Adipocyte (in vitro differentiated cells): ENCODE measurements at regions not wholly inside any gene's neighbourhood (a gene's known extent, or its start where the extent isn't known, plus 50 kb on each side); places are given as distances from the start of the nearest gene placed in this dataset.

Source experiments
- DNase-seq: peaks from one replicate; pipeline ENCODE4 v3.0.0-alpha.2; 2015; ENCODE audit warnings: low read depth
- H3K27me3 ChIP-seq: replicated peaks from 2 replicates; pipeline ENCODE4 v1.7.0; 2013; ENCODE audit warnings: mild to moderate bottlenecking, low read length, moderate library complexity; ENCODE audit not compliant: control insufficient read depth, insufficient read depth
- H3K36me3 ChIP-seq: 2 replicates; pipeline ENCODE4 v1.7.0; 2013; ENCODE audit warnings: low read length, mild to moderate bottlenecking, moderate library complexity; ENCODE audit not compliant: control insufficient read depth, insufficient read depth, severe bottlenecking
- H3K4me1 ChIP-seq: 2 replicates; pipeline ENCODE4 v1.7.0; 2013; ENCODE audit warnings: mild to moderate bottlenecking, low read length, moderate library complexity; ENCODE audit not compliant: control insufficient read depth, insufficient read depth
- H3K4me3 ChIP-seq: 2 replicates; pipeline ENCODE4 v1.7.0; 2013; ENCODE audit warnings: mild to moderate bottlenecking, low read length, moderate library complexity
- H3K9ac ChIP-seq: 2 replicates; pipeline ENCODE4 v1.7.0; 2013; ENCODE audit warnings: mild to moderate bottlenecking, low read length, moderate library complexity
- H3K9me3 ChIP-seq: 2 replicates; pipeline ENCODE4 v1.7.0; 2013; ENCODE audit warnings: mild to moderate bottlenecking, low read length, moderate library complexity; ENCODE audit not compliant: control insufficient read depth

DNA sequence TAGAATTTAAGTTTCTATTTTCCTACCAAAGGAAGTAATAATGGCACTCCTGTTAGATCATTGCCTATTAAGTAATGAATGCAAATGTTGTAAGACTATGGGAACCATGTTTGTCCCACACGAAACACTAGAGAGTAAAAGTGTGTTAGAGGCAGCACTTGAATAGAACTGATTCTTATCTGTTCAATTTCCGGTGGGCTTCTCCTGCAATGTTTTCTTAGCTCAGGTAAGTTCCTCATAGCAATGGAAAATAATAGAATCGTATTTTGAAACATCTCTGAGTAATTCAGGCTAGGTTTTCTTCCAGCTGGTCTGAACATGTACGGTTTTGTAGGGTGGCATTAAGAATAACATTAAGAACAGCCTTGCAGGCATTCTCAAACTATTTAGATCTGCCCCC, 145.3 kb upstream of the LIPC start:
- H3K9ac ChIP-seq = no peak overlapping the region
- H3K9me3 ChIP-seq = no peaks in the 10 kb centered on the region
- no peak overlapping the region for H3K4me3 ChIP-seq
- H3K27me3 ChIP-seq = no peaks in the 10 kb centered on the region
- no peaks in the 10 kb centered on the region for H3K36me3 ChIP-seq
- DNase-seq = no peak
- H3K4me1 ChIP-seq = peaks cover 10% of the 10 kb centered on the region

DNA sequence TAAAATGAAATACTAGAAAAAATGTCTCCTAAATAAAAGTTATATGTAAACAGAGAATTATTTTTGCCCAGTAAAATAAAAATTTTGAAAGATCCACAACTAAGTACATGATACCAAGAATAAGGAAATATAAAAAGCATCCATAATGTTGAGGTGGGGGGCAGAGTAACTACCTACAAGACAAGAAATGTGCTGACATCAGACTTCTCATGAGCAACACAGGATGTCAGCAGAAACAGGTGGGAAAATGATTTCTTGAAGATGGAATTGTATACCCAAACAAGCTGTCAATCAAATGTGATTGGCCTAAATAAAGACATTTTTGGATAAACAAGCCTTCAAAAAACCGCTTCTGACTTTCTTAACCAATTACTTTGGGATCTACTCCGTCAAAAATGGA, 143.9 kb upstream of the LIPC start:
- Histone ChIP-seq H3K27me3 (no peaks in the 10 kb centered on the region), H3K4me1 (peaks cover 10% of the 10 kb centered on the region), H3K9ac (no peak overlapping the region), H3K36me3 (no peaks in the 10 kb centered on the region), H3K9me3 (peaks cover 8% of the 10 kb centered on the region), H3K4me3 (no peak overlapping the region)
- no peak for DNase-seq

DNA sequence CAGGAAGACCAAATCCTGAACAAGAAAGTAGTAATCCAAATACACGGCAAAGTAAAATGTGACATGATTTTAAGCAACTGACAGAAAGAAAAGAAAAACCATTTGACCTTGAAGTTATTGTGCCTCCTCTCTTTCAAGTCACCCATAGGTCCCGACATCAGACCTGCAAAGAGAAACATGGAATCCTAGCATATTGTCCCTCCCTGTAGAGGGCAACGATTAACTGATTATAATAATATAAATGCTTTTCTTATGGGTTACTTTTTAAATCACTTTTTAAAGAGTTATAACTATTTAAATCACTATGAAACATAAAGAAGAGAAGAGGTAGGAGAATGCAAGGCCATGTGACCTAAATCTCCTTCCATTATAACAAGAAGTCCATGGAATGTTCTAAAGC, 143.2 kb upstream of the LIPC start:
- Histone ChIP-seq H3K4me1 (peaks cover 10% of the 10 kb centered on the region), H3K9me3 (peaks cover 8% of the 10 kb centered on the region), H3K9ac (no peak overlapping the region), H3K27me3 (no peaks in the 10 kb centered on the region), H3K36me3 (no peaks in the 10 kb centered on the region), H3K4me3 (no peak overlapping the region)
- peak; percentile 4 for DNase-seq

DNA sequence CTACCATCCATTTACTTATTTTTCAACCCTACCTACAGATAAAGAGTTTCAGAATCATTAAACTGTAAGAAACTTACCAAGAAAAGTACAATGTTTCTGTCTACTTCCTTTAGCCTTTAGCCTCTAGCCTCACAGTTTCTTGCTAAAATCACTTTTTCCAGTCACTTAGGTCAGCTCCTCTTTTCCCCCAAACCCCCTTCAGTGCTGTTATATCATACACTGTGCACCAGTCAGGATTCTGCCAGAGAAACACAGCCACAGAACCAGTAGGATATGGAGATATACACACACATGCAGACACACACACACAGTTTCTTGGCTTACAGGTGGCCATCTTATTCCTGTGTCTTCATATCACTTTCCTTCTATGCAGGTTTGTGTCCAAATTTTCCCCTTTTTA, 139.9 kb upstream of the LIPC start:
- H3K36me3 ChIP-seq = no peaks in the 10 kb centered on the region
- H3K9ac ChIP-seq = no peak overlapping the region
- H3K27me3 ChIP-seq = no peaks in the 10 kb centered on the region
- no peak overlapping the region for H3K4me3 ChIP-seq
- peaks cover 10% of the 10 kb centered on the region for H3K4me1 ChIP-seq
- H3K9me3 ChIP-seq = peaks cover 18% of the 10 kb centered on the region
- DNase-seq = no peak

DNA sequence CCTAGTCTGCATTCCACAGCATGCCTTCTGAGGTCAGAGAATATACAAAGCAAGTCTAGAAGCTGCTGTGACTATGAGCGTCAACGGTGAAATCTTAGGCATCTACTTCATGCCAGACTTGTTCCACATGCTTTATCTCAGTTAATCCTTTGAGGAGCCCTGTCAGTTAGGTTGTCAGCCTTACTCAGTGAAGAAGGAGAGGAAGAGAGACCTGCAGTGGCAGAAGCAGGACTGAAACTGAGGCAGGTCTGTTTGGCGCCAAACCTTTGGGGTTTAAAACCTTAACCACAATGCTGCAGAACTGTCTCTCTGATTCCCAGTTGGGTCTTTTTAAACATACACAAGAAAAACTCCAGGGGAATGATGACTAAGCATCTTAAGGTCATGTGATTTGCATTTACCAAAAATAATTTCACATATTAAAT, 139.0 kb upstream of the LIPC start:
- Histone ChIP-seq H3K4me1 (peaks cover 10% of the 10 kb centered on the region), H3K27me3 (no peaks in the 10 kb centered on the region), H3K9me3 (peaks cover 18% of the 10 kb centered on the region), H3K4me3 (no peak overlapping the region), H3K36me3 (no peaks in the 10 kb centered on the region), H3K9ac (no peak overlapping the region)
- DNase-seq = no peak

DNA sequence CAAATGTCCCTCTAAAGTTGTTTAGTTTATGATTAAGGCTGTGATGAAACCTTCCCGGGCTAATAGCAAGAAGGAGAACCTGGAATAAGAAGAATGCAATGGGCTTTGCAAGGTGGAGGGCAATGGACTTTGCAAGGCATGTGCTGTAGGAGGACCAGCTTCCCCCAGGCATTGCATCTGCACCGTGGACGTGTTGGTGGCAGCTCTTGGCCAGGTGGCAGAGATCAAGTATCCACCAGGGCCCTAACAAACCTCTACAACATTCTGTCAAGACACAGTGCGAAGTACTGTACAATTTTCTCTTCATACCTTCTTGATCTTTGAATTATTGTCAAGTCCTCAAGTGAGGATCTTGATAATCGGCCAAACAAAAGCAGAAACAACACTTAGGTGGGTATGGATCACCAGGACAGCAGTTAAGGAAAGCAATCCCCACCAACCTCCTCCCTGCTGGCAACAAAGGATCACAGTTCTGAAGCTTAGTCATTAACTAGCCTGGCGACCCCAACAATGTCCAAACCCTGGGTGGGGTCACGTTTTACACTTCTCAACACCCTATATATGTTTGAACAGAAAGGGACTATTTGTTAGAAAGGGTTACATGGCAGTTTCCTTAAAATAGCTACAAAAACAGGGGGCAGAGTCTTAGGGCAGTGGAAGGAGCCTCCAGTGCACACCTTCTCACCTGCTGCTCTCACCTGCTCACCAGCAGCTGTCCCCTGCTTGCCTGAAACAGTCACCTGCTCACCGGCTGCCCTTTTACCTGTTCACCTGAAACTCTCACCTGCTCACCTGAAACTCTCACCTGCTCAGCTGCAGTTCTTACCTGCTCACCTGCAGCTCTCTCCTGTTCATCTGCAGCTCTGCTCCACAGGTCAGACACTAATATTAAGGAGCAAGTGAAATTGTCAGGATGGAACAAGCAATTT, 137.9 kb upstream of the LIPC start:
- no peaks in the 10 kb centered on the region for H3K36me3 ChIP-seq
- H3K4me1 ChIP-seq = peaks cover 9% of the 10 kb centered on the region
- no peaks in the 10 kb centered on the region for H3K27me3 ChIP-seq
- H3K9ac ChIP-seq = no peak overlapping the region
- DNase-seq = no peak
- peaks cover 18% of the 10 kb centered on the region for H3K9me3 ChIP-seq
- H3K4me3 ChIP-seq = no peak overlapping the region

DNA sequence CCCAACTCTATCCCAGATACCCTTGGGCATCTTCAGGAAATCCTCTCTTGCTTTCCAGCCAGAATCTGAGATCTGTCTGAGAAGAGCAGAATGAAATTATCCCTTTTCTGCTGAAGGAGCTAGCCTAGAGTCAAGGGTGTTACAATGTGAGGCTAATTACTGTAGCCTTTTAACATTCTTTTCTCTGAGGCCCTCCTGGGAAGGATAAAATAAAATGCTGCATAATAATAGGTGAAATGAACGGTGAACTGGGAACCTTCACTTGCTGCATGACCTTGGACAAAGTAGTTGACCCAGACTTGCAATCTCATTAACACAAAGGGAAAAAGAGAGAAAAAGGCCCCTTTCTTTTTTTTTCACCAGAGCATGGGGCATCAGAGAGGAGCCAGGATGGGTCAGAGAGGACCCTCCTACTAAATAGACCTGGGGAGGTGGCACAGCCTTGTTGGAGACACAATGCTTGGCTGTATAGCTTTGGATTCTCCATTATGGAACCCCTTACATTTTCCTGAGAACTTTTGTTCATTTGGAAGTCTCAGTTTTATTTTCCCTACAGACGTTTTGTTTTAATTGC, 137.0 kb upstream of the LIPC start:
- Histone ChIP-seq H3K36me3 (no peaks in the 10 kb centered on the region), H3K4me3 (no peak overlapping the region), H3K27me3 (no peaks in the 10 kb centered on the region), H3K9ac (no peak overlapping the region), H3K9me3 (peaks cover 18% of the 10 kb centered on the region), H3K4me1 (peaks cover 14% of the 10 kb centered on the region)
- no peak for DNase-seq

DNA sequence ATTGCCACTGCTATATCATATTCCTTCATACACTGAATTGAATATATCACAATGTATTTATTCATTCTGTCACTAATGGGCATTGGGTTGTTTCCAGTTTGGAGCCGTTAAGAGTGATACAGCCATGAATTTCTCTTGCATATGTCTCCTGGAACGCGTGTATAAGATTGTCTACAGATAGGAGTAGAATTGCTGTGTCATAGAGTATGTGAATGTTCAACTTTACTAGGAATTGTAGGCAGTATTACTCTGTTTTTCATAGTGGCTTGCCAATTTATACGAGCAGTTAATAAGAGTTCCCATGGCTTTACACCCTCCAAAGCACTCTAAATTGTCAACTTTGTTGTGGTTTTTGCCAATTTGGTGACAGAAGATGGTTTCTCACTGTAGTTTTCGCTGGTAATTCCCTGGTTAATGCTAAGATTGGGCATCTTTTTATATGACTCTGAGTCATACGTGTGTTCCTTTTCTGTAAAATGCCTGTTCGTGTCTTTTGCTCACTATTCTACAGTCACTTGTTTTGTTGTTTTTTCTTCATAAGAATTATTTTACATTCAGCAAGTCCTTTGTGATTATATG, 136.1 kb upstream of the LIPC start:
- Histone ChIP-seq H3K4me3 (no peak overlapping the region), H3K9ac (no peak overlapping the region), H3K4me1 (peaks cover 16% of the 10 kb centered on the region), H3K36me3 (no peaks in the 10 kb centered on the region), H3K27me3 (no peaks in the 10 kb centered on the region), H3K9me3 (peaks cover 18% of the 10 kb centered on the region)
- no peak for DNase-seq

DNA sequence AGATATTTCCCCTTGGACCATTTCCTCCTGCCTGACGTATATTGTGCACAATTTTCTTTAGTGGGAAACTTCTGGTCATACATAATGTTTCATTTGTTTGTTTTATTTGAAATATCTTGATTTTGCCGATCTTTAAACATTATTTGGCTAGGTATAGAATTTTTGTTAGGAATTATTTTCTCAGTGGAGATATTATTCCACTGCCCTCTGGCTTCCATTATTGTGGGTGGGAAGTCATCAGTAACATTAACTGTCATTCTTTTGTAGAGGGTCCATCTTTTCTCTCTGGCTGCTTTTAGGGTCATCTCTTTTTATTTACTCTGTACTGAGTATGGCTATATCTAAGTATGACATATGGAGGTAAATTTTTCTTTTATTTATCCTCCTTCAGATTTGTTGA, 135.5 kb upstream of the LIPC start:
- peaks cover 16% of the 10 kb centered on the region for H3K4me1 ChIP-seq

DNA sequence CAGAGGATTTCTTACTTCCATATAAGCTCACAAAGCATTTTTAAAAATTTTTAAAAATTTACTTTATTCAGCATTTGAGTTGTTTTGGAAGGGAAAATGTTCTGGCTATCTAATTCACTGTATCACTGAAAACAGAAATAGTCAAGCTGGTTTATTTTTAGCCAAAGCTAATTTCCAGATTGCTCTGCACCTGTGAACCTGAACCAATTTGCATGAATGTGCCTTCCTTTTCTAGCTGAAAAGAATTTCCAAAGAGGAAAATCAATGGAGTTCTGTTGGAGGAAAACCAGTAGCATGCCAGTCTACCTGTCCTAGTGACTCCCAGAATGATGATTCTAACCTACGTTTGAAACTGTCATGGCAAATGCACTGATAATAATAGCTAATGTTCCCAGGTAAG, 134.2 kb upstream of the LIPC start:
- Histone ChIP-seq H3K9me3 (peaks cover 12% of the 10 kb centered on the region), H3K9ac (no peak overlapping the region), H3K27me3 (peaks cover 8% of the 10 kb centered on the region), H3K36me3 (no peaks in the 10 kb centered on the region), H3K4me1 (peaks cover 16% of the 10 kb centered on the region), H3K4me3 (no peak overlapping the region)
- DNase-seq = no peak

More for the DNA sequence above, 135.5 kb upstream of the LIPC start:
- no peak for DNase-seq
- Histone ChIP-seq H3K27me3 (peaks cover under 1% of the 10 kb centered on the region), H3K4me3 (no peak overlapping the region), H3K36me3 (no peaks in the 10 kb centered on the region), H3K9ac (no peak overlapping the region), H3K9me3 (peaks cover 18% of the 10 kb centered on the region)
